T-helper 2 cell treated with Interferon-gamma antibody and Interleukin-4, amounts not matched to agents 5 μg/mL and 100 μg/mL, for 36 hours (primary cell): ENCODE measurements at regions not wholly inside any gene's neighbourhood (a gene's known extent, or its start where the extent isn't known, plus 50 kb on each side); places are given as distances from the start of the nearest gene placed in this dataset.

ENCODE experiments used
- DNase-seq: peaks from one replicate; pipeline ENCODE4 v3.0.0; 2021; ENCODE audit warnings: low spot score
- H3K27ac Mint-ChIP-seq: one replicate; pipeline ENCODE4 v1.8.0; 2021; ENCODE audit warnings: mild to moderate bottlenecking, mixed read lengths
- H3K27me3 Mint-ChIP-seq: one replicate; pipeline ENCODE4 v1.8.0; 2021; ENCODE audit warnings: low read depth, mixed read lengths
- H3K36me3 Mint-ChIP-seq: one replicate; pipeline ENCODE4 v1.8.0; 2021; ENCODE audit warnings: low read depth, mixed read lengths
- H3K4me1 Mint-ChIP-seq: one replicate; pipeline ENCODE4 v1.8.0; 2021; ENCODE audit warnings: low read depth, mixed read lengths
- H3K4me3 Mint-ChIP-seq: one replicate; pipeline ENCODE4 v1.8.0; 2022; ENCODE audit warnings: mild to moderate bottlenecking, moderate library complexity, mixed read lengths
- H3K9me3 Mint-ChIP-seq: one replicate; pipeline ENCODE4 v1.8.0; 2021; ENCODE audit warnings: mixed read lengths

DNA sequence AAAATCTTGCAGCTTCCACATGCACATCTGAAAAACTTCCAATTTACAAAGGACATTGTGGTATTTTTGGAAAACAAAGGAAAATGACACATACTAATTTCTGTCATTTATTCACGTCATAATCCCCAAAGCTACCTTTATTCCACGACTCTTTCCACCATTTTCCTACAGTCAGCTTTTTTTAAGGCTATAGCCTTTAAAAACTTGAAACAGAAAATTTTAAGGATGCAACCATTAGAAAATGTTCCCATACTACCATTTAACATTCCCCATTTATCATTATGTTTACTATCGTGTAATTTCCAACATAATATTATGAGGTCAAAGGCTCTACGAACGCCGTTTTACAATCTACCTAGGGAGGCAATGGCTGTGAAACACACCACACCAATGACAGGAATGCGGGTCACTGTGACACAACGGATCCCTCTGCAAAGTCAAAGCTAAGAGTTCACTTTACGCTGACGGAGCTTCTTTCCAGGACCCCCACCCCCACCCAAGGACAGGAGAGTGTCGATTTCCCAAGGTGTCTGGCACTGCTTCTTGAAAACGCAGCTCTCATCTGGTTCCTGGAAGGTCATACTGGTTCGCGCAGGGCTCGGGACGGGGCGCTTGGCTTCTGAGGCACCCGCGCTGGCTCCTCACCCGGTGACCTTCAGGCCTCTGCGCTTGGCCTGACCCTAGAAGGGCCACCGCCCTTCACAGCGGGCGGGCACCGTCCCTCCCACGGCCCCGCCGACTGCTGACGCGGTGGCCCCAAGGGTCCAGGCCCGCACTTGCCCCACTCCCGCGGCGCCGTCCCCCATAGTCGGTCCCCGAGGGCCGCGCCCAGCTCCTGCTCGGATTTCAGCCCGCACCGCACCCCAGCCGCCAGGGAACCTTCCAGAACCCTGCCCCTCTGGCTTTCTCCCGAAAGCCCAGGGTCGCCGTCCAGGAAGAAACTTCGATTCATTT, 50.5 kb upstream of the ATF3 start:
- peaks cover 6% of the 10 kb centered on the region for H3K36me3 Mint-ChIP-seq

DNA sequence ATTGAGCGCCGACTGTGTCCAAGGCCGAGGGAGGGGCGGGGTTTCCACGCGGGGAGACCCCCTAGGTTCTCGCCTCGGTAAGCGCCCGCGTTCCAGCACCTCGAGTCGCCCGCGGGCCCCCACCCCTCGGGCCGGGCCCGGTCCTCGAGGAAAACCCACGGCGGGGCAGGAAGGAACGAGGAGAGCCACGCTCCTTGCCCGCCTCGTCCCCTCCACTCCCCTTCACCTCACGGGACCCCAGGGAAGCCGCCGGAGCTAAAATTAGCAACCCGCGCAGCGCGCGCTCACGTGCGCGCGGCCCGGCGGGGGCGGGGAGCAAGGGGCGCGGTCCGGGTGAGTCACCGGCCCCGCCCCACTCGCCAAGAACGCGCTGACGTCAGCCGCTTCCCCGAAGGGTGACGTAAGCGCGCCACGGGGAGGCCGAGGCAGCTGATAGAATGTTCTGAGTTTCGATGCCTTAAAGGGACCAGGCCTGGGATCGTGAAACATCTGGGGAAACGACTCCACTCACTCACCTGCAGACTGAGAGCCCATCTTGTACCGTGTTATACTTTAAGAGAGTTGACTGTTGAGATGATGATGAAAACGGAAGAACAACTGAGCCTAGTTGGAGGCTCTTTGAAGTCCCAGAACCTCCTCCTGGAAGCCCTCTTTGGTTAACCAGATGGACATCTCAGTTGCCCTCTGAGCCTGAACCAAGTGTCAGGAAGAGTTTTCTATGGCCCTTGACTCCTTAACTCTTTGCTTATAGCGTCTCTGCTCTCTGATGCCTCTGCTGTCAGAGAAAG, 49.7 kb upstream of the ATF3 start:
- Mint-ChIP-seq H3K9me3 (no peaks in the 10 kb centered on the region), H3K4me1 (peaks cover 7% of the 10 kb centered on the region), H3K36me3 (peaks cover 6% of the 10 kb centered on the region), H3K4me3 (peak overlapping the region; percentile 88), H3K27ac (peak overlapping the region; percentile 99), H3K27me3 (peaks cover 38% of the 10 kb centered on the region)
- peak; percentile 83 for DNase-seq

More for the DNA sequence above, 50.5 kb upstream of the ATF3 start:
- peaks cover 43% of the 10 kb centered on the region for H3K27me3 Mint-ChIP-seq
- no peak for DNase-seq
- H3K4me3 Mint-ChIP-seq, result peak overlapping the region; percentile 88
- H3K4me1 Mint-ChIP-seq, result peaks cover 7% of the 10 kb centered on the region
- H3K9me3 Mint-ChIP-seq, result no peaks in the 10 kb centered on the region
- H3K27ac Mint-ChIP-seq, result peak overlapping the region; percentile 80
